CD14-positive monocyte (primary cell): ENCODE measurements at regions not wholly inside any gene's neighbourhood (a gene's known extent, or its start where the extent isn't known, plus 50 kb on each side); places are given as distances from the start of the nearest gene placed in this dataset.

ENCODE experiments used
- DNase-seq, 3 donors: peaks; one replicate each; pipeline ENCODE4 v3.0.0-alpha.2; 2011 to 2022
- H2AFZ ChIP-seq: 2 replicates; pipeline ENCODE4 v1.6.0; 2012; ENCODE audit warnings: mild to moderate bottlenecking, low read depth, low read length, inconsistent platforms; ENCODE audit not compliant: insufficient read depth, poor library complexity, severe bottlenecking
- H3K27ac ChIP-seq, 2 donors: 1 replicate in 1 of 2; 2 replicates in 1 of 2; pipeline ENCODE4 v1.5.1; 2012 to 2013; ENCODE audit warnings: low read length in 2 of 2, control low read depth in 1 of 2, inconsistent platforms in 1 of 2, low read depth in 1 of 2, mild to moderate bottlenecking in 1 of 2
- H3K27me3 ChIP-seq, 2 donors: one replicate each; pipeline versions ENCODE4 v1.6.0 to v1.6.1; 2011 to 2013; ENCODE audit warnings: low read length in 2 of 2; ENCODE audit not compliant: control insufficient read depth in 2 of 2, insufficient read depth in 2 of 2
- H3K36me3 ChIP-seq, 2 donors: replicated peaks in 1 of 2; 1 replicate in 1 of 2; 2 replicates in 1 of 2; pipeline versions ENCODE4 v1.5.1 to v1.6.1; 2012 to 2013; ENCODE audit warnings: low read length in 2 of 2, control low read depth in 1 of 2, inconsistent platforms in 1 of 2, mild to moderate bottlenecking in 1 of 2; ENCODE audit not compliant: insufficient read depth in 2 of 2, control insufficient read depth in 1 of 2
- H3K4me1 ChIP-seq, 2 donors: 1 replicate in 1 of 2; 2 replicates in 1 of 2; pipeline versions ENCODE4 v1.5.1 to v1.6.1; 2012 to 2013; ENCODE audit warnings: low read length in 2 of 2, control low read depth in 1 of 2, inconsistent platforms in 1 of 2, mild to moderate bottlenecking in 1 of 2, moderate library complexity in 1 of 2; ENCODE audit not compliant: insufficient read depth in 2 of 2, control insufficient read depth in 1 of 2
- H3K4me2 ChIP-seq: replicated peaks from 2 replicates; pipeline ENCODE3; 2012; ENCODE audit warnings: low read length, moderate library complexity, mild to moderate bottlenecking; ENCODE audit not compliant: poor library complexity, severe bottlenecking; ENCODE audit errors: extremely low read depth
- H3K4me3 ChIP-seq, 3 experiments: fragments of 200-600 bp in 1 of 3; sonication (generic) in 1 of 3; replicated peaks in 1 of 3; 1 replicate in 2 of 3; 2 replicates in 1 of 3; pipeline ENCODE4 v1.5.1; 2011 to 2013; ENCODE audit warnings: low read length in 3 of 3, mild to moderate bottlenecking in 3 of 3, control low read depth in 2 of 3, low read depth in 2 of 3, inconsistent platforms in 1 of 3, moderate library complexity in 1 of 3
- H3K79me2 ChIP-seq: 2 replicates; pipeline ENCODE4 v1.6.0; 2012; ENCODE audit warnings: mild to moderate bottlenecking, control low read depth, inconsistent platforms, low read length, moderate library complexity; ENCODE audit not compliant: insufficient read depth
- H3K9ac ChIP-seq: 2 replicates; pipeline ENCODE4 v1.6.0; 2017; ENCODE audit warnings: low read length, mild to moderate bottlenecking; ENCODE audit not compliant: insufficient read depth, poor library complexity, severe bottlenecking
- H3K9me3 ChIP-seq, 2 donors: replicated peaks in 1 of 2; 1 replicate in 1 of 2; 2 replicates in 1 of 2; pipeline versions ENCODE4 v1.5.1 to v1.6.1; 2012 to 2013; ENCODE audit warnings: low read length in 2 of 2, control low read depth in 1 of 2; ENCODE audit not compliant: control insufficient read depth in 1 of 2, insufficient read depth in 1 of 2
- H4K20me1 ChIP-seq: 2 replicates; pipeline ENCODE4 v1.6.0; 2012; ENCODE audit warnings: mild to moderate bottlenecking, low read length, control low read depth, moderate library complexity; ENCODE audit not compliant: insufficient read depth
- H3K27ac Mint-ChIP-seq, 7 donors: one replicate each; pipeline ENCODE4 v1.8.0; 2020; ENCODE audit warnings: mild to moderate bottlenecking in 7 of 7, mixed read lengths in 7 of 7, moderate library complexity in 6 of 7, inconsistent platforms in 2 of 7
- H3K27me3 Mint-ChIP-seq, 3 donors: one replicate each; pipeline ENCODE4 v1.8.0; 2021 to 2022; ENCODE audit warnings: low read depth in 3 of 3, mild to moderate bottlenecking in 3 of 3, mixed read lengths in 3 of 3, moderate library complexity in 3 of 3, inconsistent platforms in 1 of 3
- H3K36me3 Mint-ChIP-seq, 2 donors: one replicate each; pipeline ENCODE4 v1.8.0; 2020; ENCODE audit warnings: mixed read lengths in 2 of 2, inconsistent platforms in 1 of 2, mild to moderate bottlenecking in 1 of 2
- H3K4me1 Mint-ChIP-seq: one replicate; pipeline ENCODE4 v1.8.0; 2020; ENCODE audit warnings: mild to moderate bottlenecking, mixed read lengths
- H3K4me3 Mint-ChIP-seq, 2 donors: one replicate each; pipeline ENCODE4 v1.8.0; 2020; ENCODE audit warnings: mild to moderate bottlenecking in 2 of 2, mixed read lengths in 2 of 2, moderate library complexity in 1 of 2
- H3K9me3 Mint-ChIP-seq, 7 donors: one replicate each; pipeline ENCODE4 v1.8.0; 2020 to 2022; ENCODE audit warnings: mixed read lengths in 7 of 7, mild to moderate bottlenecking in 6 of 7, moderate library complexity in 6 of 7, inconsistent platforms in 2 of 7
- WGBS: methylation state at CpG from one replicate; pipeline ENCODE4 v1.1.5; 2013; ENCODE audit warnings: missing lambda C conversion rate; ENCODE audit not compliant: insufficient coverage; 5-methylcytosine and 5-hydroxymethylcytosine counted together
- intact Hi-C, 2 donors: fragments of 100-400 bp; cut with micrococcal nuclease; formaldehyde crosslinking; loops; one replicate each; pipeline versions ENCODE4 v1.15.0 to v1.15.1; 2023
- TF ChIP-seq, protein P1 (sequence below): fragments of 200-600 bp; IDR thresholded peaks from one replicate; pipeline ENCODE4 v1.8.0; 2022; ENCODE audit warnings: antibody characterized with exemption, mild to moderate bottlenecking

DNA sequence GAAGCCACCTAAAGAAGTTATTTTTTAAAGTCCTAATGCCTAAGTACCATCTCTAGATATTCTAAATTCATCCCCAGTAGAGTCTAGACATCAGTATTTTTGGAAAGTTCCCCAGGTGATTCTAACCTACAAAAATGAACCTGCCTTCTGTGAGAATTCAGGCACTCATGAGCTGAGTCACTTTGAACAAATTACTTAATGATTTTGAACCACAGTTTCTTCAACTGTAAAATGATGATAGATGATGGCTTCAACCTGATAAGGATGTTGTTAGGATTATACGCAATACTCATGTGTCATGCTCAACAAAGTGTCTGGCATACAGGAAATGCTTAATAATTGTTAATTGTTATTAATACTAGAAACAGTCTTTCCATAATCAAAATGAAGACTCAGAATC is 82.8 kb upstream of the OR5AK2 start:
- peaks cover 0 to 2% (median 0%) of the 10 kb centered on the region in 3 donors for H3K27me3 Mint-ChIP-seq
- Histone ChIP-seq H2AFZ (no peak overlapping the region), H3K9ac (no peak overlapping the region), H3K36me3 (no peaks in the 10 kb centered on the region), H3K4me3 (no peak overlapping the region), H4K20me1 (no peaks in the 10 kb centered on the region), H3K27me3 (no peaks in the 10 kb centered on the region), H3K27ac (no peak overlapping the region), H3K79me2 (no peaks in the 10 kb centered on the region), H3K4me1 (no peaks in the 10 kb centered on the region), H3K4me2 (no peak overlapping the region), H3K9me3 (no peaks in the 10 kb centered on the region)
- H3K36me3 Mint-ChIP-seq = no peaks in the 10 kb centered on the region
- H3K27ac Mint-ChIP-seq = no peak overlapping the region
- intact Hi-C loops = no loop called here
- no peak for DNase-seq
- WGBS = no CpG with 5 or more reads among the region's 1 CpG
- TF ChIP-seq, protein P1, sequence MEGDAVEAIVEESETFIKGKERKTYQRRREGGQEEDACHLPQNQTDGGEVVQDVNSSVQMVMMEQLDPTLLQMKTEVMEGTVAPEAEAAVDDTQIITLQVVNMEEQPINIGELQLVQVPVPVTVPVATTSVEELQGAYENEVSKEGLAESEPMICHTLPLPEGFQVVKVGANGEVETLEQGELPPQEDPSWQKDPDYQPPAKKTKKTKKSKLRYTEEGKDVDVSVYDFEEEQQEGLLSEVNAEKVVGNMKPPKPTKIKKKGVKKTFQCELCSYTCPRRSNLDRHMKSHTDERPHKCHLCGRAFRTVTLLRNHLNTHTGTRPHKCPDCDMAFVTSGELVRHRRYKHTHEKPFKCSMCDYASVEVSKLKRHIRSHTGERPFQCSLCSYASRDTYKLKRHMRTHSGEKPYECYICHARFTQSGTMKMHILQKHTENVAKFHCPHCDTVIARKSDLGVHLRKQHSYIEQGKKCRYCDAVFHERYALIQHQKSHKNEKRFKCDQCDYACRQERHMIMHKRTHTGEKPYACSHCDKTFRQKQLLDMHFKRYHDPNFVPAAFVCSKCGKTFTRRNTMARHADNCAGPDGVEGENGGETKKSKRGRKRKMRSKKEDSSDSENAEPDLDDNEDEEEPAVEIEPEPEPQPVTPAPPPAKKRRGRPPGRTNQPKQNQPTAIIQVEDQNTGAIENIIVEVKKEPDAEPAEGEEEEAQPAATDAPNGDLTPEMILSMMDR = no peak
- no peaks in the 10 kb centered on the region for H3K9me3 Mint-ChIP-seq
- H3K4me1 Mint-ChIP-seq = no peaks in the 10 kb centered on the region
- H3K4me3 Mint-ChIP-seq = no peak overlapping the region

DNA sequence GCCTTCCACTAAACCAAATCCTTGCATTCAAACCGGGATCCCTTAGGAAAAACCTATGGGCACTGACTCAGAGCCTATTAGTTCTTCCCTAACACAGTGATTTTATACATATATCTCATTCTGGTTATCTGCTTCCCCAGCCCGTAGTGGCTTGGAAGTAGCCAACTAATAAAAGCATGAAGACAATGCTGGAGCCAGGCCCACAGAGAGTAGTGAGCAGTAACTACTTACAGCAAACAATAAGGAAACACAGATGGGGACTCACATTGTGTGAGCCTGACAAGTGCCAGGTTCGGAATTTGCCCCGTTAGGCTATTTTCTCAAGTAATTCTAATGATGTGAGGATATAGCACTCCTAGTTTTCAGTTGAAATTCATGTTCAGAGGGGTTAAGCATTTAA is 83.3 kb upstream of the OR5AK2 start:
- H3K4me1 ChIP-seq = no peaks in the 10 kb centered on the region
- Mint-ChIP-seq H3K4me3 (no peak overlapping the region), H3K27me3 (peaks cover 0 to 2% (median 0%) of the 10 kb centered on the region in 3 donors), H3K9me3 (no peaks in the 10 kb centered on the region), H3K27ac (no peak overlapping the region), H3K36me3 (no peaks in the 10 kb centered on the region), H3K4me1 (no peaks in the 10 kb centered on the region)
- no peak for DNase-seq
- intact Hi-C loops = no loop called here
- no peaks in the 10 kb centered on the region for H4K20me1 ChIP-seq
- H3K79me2 ChIP-seq = no peaks in the 10 kb centered on the region
- no peaks in the 10 kb centered on the region for H3K9me3 ChIP-seq
- H3K9ac ChIP-seq = no peak overlapping the region
- no peak overlapping the region for H3K4me2 ChIP-seq
- H3K4me3 ChIP-seq = no peak overlapping the region
- H3K27ac ChIP-seq = no peak overlapping the region
- no peaks in the 10 kb centered on the region for H3K36me3 ChIP-seq
- WGBS = 81% methylated on average over 2 of the region's 4 CpGs
- H3K27me3 ChIP-seq = no peaks in the 10 kb centered on the region
- no peak overlapping the region for H2AFZ ChIP-seq
- TF ChIP-seq, protein P1 = no peak
